Type B pancreatic cell (in vitro differentiated cells): ENCODE measurements at regions not wholly inside any gene's neighbourhood (a gene's known extent, or its start where the extent isn't known, plus 50 kb on each side); places are given as distances from the start of the nearest gene placed in this dataset.
A peak's percentile ranks its signal among the peaks of the same experiment; 100 is the strongest.
"Not testable (repeated sequence)": the region's sequence is repeated elsewhere in the genome, so short reads cannot be mapped to it uniquely, and the experiment has no call there.

Source experiments
- DNase-seq: peaks from one replicate; pipeline ENCODE4 v3.0.0; 2021; ENCODE audit warnings: mixed read lengths; ENCODE audit not compliant: unreplicated experiment; ENCODE audit errors: extremely low spot score
- H3K27ac Mint-ChIP-seq: 2 replicates; pipeline ENCODE4 v1.8.0; 2021; ENCODE audit warnings: mild to moderate bottlenecking, mixed read lengths
- H3K27me3 Mint-ChIP-seq: 2 replicates; pipeline ENCODE4 v1.8.0; 2021; ENCODE audit warnings: mixed read lengths
- H3K36me3 Mint-ChIP-seq: 2 replicates; pipeline ENCODE4 v1.8.0; 2021; ENCODE audit warnings: mixed read lengths
- H3K4me1 Mint-ChIP-seq: one replicate; pipeline ENCODE4 v1.8.0; 2021; ENCODE audit warnings: mixed read lengths; ENCODE audit not compliant: unreplicated experiment
- H3K4me3 Mint-ChIP-seq: 2 replicates; pipeline ENCODE4 v1.8.0; 2021; ENCODE audit warnings: mild to moderate bottlenecking, mixed read lengths
- H3K9me3 Mint-ChIP-seq: 2 replicates; pipeline ENCODE4 v1.8.0; 2021; ENCODE audit warnings: mixed read lengths
- CTCF ChIP-seq: fragments of 200-600 bp; sonication (generic); conservative IDR thresholded peaks from 2 replicates; pipeline ENCODE4 v1.5.0; 2021; ENCODE audit warnings: antibody characterized with exemption, mild to moderate bottlenecking

- H3K27ac Mint-ChIP-seq, H3K4me3 Mint-ChIP-seq: not testable (repeated sequence)
Measured at GRCh38 chr22:22321743-22322611, 77.4 kb downstream of the VPREB1 start.

GRCh38 chr22:22322792-22323191 lies 78.2 kb downstream of the VPREB1 start:
- H3K4me1 Mint-ChIP-seq: no peaks in the 10 kb centered on the region
- H3K27ac Mint-ChIP-seq: no peak overlapping the region
- DNase-seq: no peak
- no peak overlapping the region for H3K4me3 Mint-ChIP-seq
- no peaks in the 10 kb centered on the region for H3K9me3 Mint-ChIP-seq
- peaks cover 9% of the 10 kb centered on the region for H3K27me3 Mint-ChIP-seq
- TF ChIP-seq CTCF: no peak
- H3K36me3 Mint-ChIP-seq: peaks cover 7% of the 10 kb centered on the region

More at GRCh38 chr22:22321743-22322611, 77.4 kb downstream of the VPREB1 start:
- H3K4me1 Mint-ChIP-seq, H3K9me3 Mint-ChIP-seq, DNase-seq, H3K36me3 Mint-ChIP-seq, H3K27me3 Mint-ChIP-seq: not testable (repeated sequence)
- peak; percentile 85 for TF ChIP-seq CTCF

- H3K27me3 Mint-ChIP-seq: peaks cover 32% of the 10 kb centered on the region
- no peak overlapping the region for H3K4me3 Mint-ChIP-seq
Measured at GRCh38 chr22:22327723-22328122, 83.1 kb downstream of the VPREB1 start.

DNA sequence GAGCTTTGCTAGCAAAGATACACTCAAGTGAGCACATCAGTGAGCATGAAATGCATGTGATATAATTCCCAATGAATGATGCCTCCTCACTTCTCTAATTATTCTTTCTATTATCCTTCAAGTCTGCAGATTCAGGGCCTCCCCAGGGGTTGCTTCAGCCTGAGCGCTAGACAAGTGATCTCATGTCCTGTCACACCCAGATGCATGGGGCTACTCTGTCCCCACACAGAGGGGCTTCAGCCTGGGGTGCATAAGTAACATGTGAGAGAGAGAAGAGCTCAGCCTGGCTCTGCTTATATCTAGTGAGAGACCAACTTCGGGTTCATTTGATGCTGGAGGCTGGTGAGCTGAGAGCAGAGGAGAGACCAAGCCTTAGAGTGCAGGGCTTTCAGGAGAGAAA lies 85.2 kb downstream of the VPREB1 start:
- DNase-seq: no peak
- no peak for TF ChIP-seq CTCF
- Mint-ChIP-seq H3K27me3 (peaks cover 47% of the 10 kb centered on the region), H3K27ac (no peak overlapping the region), H3K4me3 (no peak overlapping the region), H3K4me1 (no peaks in the 10 kb centered on the region), H3K9me3 (peaks cover 10% of the 10 kb centered on the region), H3K36me3 (no peaks in the 10 kb centered on the region)

More at GRCh38 chr22:22327723-22328122, 83.1 kb downstream of the VPREB1 start:
- H3K4me1 Mint-ChIP-seq: no peaks in the 10 kb centered on the region
- H3K27ac Mint-ChIP-seq: no peak overlapping the region
- no peak for DNase-seq
- TF ChIP-seq CTCF: no peak
- no peaks in the 10 kb centered on the region for H3K36me3 Mint-ChIP-seq
- peaks cover 6% of the 10 kb centered on the region for H3K9me3 Mint-ChIP-seq

DNA sequence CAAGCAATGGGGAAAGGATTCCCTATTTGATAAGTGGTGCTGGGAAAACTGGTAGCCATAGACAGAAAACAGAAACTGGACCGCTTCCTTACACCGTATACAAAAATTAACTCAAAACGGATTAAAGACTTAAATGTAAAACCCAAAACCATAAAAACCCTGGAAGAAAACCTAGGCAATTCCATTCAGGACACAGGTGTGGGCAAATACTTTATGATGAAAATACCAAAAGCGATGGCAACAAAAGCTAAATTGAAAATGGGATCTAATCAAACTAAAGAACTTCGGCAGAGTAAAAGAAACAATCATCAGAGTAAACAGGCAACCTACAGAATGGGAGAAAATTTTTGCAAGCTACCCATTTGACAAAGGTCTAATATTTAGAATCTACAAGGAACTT lies 91.1 kb downstream of the VPREB1 start:
- H3K4me3 Mint-ChIP-seq, H3K4me1 Mint-ChIP-seq, H3K27ac Mint-ChIP-seq, H3K36me3 Mint-ChIP-seq, DNase-seq: not testable (repeated sequence)
- Mint-ChIP-seq H3K9me3 (peaks cover 10% of the 10 kb centered on the region), H3K27me3 (peaks cover 77% of the 10 kb centered on the region)

- H3K4me3 Mint-ChIP-seq, DNase-seq, H3K27ac Mint-ChIP-seq, H3K36me3 Mint-ChIP-seq, H3K4me1 Mint-ChIP-seq: not testable (repeated sequence)
- Mint-ChIP-seq H3K27me3 (peaks cover 81% of the 10 kb centered on the region), H3K9me3 (peaks cover 10% of the 10 kb centered on the region)
Measured at GRCh38 chr22:22336333-22336732, 91.7 kb downstream of the VPREB1 start.

DNA sequence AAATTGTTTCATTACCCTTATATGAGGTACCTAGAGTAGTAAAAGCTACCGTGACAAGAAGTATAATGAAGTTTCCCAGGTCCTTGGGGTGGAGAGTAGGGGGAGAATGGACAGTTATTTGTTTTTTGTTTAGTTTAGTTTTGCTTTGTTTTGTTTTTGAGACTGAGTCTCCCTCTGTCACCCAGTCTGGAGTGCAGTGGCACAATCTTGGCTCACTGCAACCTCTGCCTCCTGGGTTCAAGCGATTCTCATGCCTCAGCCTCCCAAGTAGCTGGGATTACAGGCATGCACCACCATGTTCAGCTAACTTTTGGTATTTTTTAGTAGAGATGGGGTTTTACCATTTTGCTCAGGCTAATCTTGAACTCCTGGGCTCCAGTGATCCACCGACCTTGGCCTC lies 94.2 kb downstream of the VPREB1 start:
- not testable (repeated sequence) for DNase-seq, H3K27ac Mint-ChIP-seq, H3K4me1 Mint-ChIP-seq, H3K36me3 Mint-ChIP-seq, H3K9me3 Mint-ChIP-seq, H3K4me3 Mint-ChIP-seq
- H3K27me3 Mint-ChIP-seq: peaks cover 64% of the 10 kb centered on the region
